ENCODE measurements at regions not wholly inside any gene's neighbourhood (a gene's known extent, or its start where the extent isn't known, plus 50 kb on each side); places are given as distances from the start of the nearest gene placed in this dataset.

DNA sequence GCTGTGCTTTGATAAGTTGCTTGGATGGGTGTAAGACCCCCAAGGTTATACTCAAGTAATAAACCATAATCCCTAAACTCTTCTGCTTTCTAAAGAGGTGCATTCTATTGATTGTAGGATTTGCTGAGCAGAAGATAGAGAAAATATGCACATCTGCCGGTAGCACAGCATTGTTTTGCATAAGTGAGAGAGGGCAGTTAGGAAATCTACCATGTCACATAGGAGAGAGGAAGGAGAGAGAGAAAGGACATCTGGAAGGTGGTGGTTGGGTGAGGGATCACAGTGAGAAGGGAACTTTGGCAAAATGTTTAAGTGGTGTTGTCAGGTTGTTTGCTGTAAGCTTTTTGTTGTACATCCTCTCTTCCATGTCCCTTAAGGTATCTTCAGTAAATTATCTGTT is 73.6 kb upstream of the BDNF start:
- DNase-seq (ENCODE audit: low read depth, low spot score), result no peak

DNA sequence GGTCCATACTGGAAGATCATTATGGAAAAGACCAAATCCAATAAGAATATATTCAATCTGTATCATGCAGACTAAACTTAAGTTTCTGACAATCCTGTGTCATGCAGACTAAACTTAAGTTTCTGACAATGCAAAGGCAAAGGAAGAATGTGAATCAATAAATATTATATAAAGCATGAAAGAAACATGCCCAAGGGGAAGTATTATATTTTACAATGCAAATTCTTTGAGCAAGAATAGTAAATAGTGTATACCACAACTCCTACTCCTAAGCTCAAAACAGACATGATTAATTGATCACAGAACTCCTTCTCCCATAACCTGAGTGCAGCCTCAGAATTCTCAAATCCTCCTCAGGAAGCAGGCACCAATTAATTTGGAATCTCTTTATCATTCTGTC is 71.3 kb upstream of the BDNF start:
- no peak for DNase-seq (ENCODE audit: low read depth, low spot score)

GRCh38 chr11:27770576-27770975 is 70.3 kb upstream of the BDNF start:
- DNase-seq (ENCODE audit: low read depth, low spot score), result no peak

DNA sequence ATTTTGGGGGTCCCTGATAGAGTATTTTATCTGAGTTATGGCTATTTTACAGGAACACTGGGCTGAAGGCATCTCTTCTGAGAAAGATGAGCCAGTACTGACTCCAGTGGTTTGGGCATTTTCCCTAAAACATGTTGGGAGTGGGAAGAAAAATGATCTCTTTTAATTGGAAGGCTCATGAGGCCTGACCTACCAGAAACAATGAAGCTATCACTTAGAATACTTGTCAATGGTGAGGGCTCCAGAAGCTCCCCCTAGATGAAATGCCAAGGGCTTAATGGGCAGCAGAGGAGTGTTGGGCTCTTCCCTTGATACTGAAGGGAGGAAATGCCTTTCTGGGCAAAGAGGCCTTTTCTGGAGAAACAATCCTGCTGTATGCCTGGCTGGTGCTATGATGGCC is 63.5 kb upstream of the BDNF start:
- no peak for DNase-seq (ENCODE audit: low read depth, low spot score)

DNA sequence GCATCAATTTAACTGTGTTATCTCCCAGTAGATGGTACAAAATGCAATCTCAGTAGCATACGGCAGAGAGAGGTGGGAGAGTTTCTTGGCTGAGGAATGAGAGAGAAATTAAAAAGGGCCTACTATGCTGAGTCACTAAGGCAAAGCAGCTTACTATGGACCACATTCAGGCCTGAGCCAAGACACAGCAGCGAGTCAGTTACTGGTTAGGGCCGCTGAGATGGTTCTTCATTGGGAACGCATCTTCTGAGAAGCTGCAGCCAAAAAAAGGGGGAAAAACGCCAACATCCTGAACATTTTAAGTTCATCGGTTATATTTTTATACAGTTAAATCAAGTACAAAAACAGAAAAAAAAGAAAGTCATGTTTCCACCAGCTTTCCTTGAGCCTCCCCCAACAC is 61.1 kb upstream of the BDNF start:
- DNase-seq (ENCODE audit: low read depth, low spot score), result no peak

GRCh38 chr11:27757953-27758352 is 57.7 kb upstream of the BDNF start:
- no peak for DNase-seq (ENCODE audit: low read depth, low spot score)

DNA sequence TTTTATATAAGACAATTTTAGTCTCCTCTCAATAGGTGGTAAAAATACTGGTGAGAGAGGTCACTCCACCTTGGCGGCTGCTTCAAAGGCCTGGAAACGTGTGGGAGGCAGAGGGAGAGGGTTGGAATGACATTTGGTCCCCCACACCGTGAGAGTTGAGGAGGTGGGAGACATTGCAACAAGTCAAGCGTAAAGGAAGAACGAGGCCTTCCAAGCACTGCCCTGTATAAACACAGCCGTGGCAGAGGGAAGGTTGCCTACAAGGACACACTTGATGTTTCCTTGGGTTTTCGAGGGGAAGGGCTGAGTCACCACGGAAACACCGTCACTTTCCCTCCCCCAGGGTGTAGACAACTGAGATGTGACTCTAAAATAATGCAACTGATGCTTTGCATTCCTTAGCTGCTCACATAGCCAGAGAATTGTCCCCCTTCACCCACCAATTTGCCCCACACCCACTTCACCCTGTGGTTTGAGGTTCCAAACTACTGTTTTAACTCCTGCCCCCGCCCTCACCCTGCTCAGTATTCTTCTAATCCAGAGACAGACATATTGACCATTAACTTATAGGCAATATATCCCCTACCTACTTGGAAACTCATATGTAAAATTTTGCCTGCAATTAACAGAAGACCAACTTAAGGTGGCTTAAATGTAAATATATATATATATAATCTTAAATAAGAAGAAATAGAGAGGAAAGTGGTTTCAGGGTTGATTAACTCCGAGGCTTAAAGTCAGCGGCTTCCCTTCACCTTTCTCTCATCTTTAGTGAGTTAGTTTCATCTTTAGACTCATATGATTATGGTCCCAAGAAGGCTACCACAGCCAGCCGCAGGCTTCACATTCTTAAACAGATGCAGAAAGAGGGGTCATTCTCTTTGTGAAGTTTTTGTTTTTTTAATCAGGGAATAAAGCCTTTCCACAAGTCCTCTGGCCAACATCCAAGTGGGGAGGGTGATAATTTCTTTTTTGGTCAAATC is 54.1 kb upstream of the BDNF start:
- peak; percentile 67 for DNase-seq (ENCODE audit: low read depth, low spot score)
